GM12873 (cell line): ENCODE measurements at regions not wholly inside any gene's neighbourhood (a gene's known extent, or its start where the extent isn't known, plus 50 kb on each side); places are given as distances from the start of the nearest gene placed in this dataset.

Source experiments
- CTCF ChIP-seq: IDR thresholded peaks from 2 replicates; pipeline ENCODE4 v1.5.1; 2012; ENCODE audit warnings: low read depth, mild to moderate bottlenecking, moderate library complexity, low read length, control low read depth; ENCODE audit not compliant: insufficient read depth; ENCODE audit errors: missing control alignments

GRCh38 chr15:77944002-77944867, 133.3 kb downstream of the TBC1D2B start:
- TF ChIP-seq CTCF, result no peak

GRCh38 chr15:77942611-77943211, 134.8 kb downstream of the TBC1D2B start:
- no peak for TF ChIP-seq CTCF

GRCh38 chr15:77940381-77940947, 137.0 kb downstream of the TBC1D2B start:
- TF ChIP-seq CTCF, result no peak

GRCh38 chr15:77939851-77940250, 137.7 kb downstream of the TBC1D2B start:
- no peak for TF ChIP-seq CTCF

GRCh38 chr15:77921664-77922063, 155.8 kb downstream of the TBC1D2B start:
- no peak for TF ChIP-seq CTCF

GRCh38 chr15:77915261-77915960, 162.1 kb downstream of the TBC1D2B start:
- no peak for TF ChIP-seq CTCF
